NCI-H1048 (cell line): ENCODE measurements at regions not wholly inside any gene's neighbourhood (a gene's known extent, or its start where the extent isn't known, plus 50 kb on each side); places are given as distances from the start of the nearest gene placed in this dataset.

ENCODE experiments used
- DNase-seq: peaks from one replicate; lab custom pipeline; 2025; lab: John Stamatoyannopoulos, UW

- no peak for DNase-seq
Observed at GRCh38 chr5:107293541-107294210, 377.1 kb downstream of the EFNA5 start.

GRCh38 chr5:107291866-107292265 is 378.9 kb downstream of the EFNA5 start:
- DNase-seq, result no peak

GRCh38 chr5:107290780-107291398 is 379.8 kb downstream of the EFNA5 start:
- DNase-seq, result no peak

GRCh38 chr5:107289030-107289714 is 381.6 kb downstream of the EFNA5 start:
- DNase-seq, result no peak

- DNase-seq, result no peak
Observed at GRCh38 chr5:107286447-107287098, 384.2 kb downstream of the EFNA5 start.

- DNase-seq, result no peak
Observed at GRCh38 chr5:107285772-107286171, 385.0 kb downstream of the EFNA5 start.

- DNase-seq, result no peak
Observed at GRCh38 chr5:107284822-107285525, 385.8 kb downstream of the EFNA5 start.

GRCh38 chr5:107282061-107282460 is 388.7 kb downstream of the EFNA5 start:
- DNase-seq, result no peak

- DNase-seq, result no peak
Observed at GRCh38 chr5:107278774-107279173, 392.0 kb downstream of the EFNA5 start.

DNA sequence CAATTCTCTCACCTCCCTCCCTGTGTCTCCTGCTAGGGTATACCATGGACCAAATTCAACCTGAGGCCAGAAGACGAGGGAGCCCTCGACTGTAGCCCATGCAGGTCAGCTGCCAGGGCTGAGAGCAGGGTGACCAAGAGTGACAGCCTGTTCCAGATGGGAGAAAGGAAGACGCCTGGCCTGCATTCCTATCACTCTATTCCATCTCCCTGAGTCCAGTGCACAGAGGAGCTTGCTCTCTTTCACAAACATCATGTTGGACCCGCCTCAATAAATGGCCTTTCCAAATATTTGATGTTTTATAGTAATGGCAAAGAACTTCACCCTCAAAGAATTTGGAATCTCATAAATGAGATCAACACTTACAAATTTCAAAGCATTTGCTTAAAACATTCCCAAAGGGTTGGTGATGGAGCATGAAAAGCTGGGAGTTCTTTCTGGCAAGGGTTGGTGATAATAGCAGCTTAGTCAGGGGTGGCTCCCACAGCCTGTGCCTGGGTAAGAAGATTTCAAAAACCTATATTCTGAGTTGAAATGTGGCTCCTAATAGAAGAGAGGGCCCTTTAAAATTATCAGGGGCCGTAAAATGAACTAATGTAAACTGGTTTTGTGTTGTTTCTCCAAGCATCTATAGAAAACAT is 393.1 kb downstream of the EFNA5 start:
- DNase-seq, result no peak

DNA sequence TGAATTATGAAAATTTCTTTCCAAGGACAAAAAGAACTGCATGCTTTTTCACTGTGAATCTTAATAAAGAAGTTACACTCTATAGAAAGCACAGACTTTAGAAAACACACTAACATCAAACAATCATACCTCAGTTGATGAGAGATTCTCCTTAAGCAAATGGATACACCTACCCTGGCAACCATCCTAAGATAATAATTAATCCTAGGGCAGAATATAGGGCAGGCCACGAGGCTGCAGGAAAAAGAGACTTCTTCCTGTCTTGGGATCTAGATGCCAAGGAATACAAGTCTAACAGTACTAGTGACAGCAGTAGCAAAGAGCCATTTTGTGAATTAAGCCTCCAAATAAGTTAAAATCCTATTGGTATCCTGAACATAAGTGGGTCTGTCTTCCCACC is 395.4 kb downstream of the EFNA5 start:
- DNase-seq, result no peak

GRCh38 chr5:107274571-107274970 is 396.2 kb downstream of the EFNA5 start:
- no peak for DNase-seq

DNA sequence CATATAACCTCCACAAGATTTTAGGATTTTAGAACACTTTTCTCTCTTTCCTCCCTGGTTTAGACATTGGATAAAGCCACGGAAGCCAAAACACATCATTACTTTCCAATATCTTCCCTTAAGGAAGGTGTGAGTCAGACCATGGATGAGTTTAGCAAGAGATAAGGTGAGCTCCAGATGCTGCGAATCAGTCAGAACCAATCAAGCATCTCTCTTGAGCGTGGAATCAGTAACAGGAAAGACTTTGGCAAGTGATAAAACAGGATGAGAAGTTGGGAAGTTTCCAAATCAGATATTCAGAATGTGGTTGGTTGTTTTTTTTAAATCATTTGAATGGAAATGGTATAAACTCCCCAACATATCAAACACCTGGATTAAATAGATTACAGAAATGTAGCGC is 397.8 kb downstream of the EFNA5 start:
- DNase-seq, result no peak

DNA sequence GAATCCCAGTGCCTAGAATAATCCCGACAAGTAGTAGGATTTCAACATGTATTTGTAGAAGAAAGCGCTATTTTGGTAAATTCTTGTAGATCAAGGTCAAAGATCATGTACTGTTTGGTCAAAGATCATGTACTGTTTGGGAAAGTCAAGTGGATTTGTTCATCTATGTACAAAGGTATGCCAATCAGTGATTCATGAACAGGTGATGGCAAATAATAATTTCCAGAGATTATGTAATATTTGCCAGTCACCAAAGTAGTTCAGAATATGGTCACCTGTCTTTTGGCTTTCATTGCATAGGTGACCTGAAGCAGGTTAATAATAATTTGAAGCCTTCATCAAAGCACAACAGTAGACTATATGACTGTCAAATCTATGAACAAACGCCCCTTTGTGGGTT is 398.2 kb downstream of the EFNA5 start:
- DNase-seq, result no peak

DNA sequence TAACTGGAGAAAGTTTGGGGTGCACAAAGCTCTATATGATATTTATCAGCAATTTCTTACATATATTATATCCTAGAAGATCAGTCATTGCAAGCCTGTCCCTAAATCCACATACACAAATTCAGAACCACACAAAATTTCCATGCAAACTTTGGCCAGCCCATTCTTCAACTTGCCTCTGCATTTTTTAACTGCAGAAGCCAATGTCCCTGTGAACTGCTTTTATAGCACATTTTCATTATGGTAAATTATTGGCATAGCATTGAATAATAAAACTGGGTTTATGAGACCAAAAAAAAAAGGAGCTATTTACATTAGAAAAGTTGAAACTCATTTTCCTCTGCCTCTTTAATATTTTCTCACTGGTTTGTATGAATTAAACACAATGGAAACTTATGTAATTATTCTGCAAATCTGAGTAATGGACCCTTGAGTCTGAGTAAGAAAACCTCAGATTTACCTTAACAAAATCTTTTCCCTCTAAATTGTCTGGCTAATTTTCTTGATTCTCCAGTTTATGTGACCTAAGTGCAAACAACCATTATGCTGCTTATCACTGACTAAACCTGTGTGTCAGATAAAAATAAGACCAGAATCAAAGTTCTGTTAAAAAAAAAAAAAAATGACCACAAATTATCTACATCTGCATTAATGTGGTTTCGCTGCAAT is 398.9 kb downstream of the EFNA5 start:
- no peak for DNase-seq

- DNase-seq, result no peak
Observed at GRCh38 chr5:107270561-107270960, 400.2 kb downstream of the EFNA5 start.

DNA sequence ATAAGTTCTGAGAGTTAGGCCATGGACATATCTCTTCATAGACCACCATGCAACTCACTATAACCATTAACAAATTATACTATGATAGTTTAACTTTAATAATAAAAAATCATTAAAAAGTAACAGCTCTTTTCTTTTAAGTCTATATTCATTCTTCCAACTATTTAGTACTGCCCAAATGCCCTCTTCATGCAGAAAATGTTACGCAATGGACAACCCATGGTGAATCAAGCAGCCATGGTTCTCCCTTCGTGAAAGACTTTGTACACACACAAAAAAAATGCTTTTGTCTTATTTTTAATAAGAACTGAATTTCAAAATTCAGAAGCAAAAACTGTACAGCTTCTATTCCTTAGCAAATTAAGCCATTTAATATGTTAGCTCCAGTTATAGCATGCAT is 401.1 kb downstream of the EFNA5 start:
- DNase-seq, result no peak

GRCh38 chr5:107269256-107269655 is 401.5 kb downstream of the EFNA5 start:
- DNase-seq, result no peak

GRCh38 chr5:107268241-107268640 is 402.5 kb downstream of the EFNA5 start:
- no peak for DNase-seq

GRCh38 chr5:107266100-107266499 is 404.6 kb downstream of the EFNA5 start:
- no peak for DNase-seq

DNA sequence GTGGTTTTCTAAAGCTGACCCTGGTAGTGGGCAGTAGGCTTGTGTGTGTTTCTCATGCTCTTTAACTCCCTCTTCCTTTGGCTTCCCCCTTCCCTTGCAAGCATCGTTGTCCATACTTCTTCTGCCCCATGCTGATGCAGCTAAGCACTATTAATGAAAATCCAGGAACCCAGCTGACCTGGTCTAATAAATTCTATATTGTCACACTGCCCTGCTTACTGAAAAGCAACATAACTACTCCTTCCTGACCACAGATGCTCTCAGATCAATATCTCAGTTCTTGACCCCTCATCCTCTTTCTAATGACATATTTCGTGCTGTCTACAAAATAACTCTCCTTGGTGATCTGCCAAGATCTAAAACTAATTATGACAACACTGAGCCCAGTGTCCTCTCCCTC is 405.5 kb downstream of the EFNA5 start:
- DNase-seq, result no peak
